ENCODE measurements at regions not wholly inside any gene's neighbourhood (a gene's known extent, or its start where the extent isn't known, plus 50 kb on each side); places are given as distances from the start of the nearest gene placed in this dataset.

DNA sequence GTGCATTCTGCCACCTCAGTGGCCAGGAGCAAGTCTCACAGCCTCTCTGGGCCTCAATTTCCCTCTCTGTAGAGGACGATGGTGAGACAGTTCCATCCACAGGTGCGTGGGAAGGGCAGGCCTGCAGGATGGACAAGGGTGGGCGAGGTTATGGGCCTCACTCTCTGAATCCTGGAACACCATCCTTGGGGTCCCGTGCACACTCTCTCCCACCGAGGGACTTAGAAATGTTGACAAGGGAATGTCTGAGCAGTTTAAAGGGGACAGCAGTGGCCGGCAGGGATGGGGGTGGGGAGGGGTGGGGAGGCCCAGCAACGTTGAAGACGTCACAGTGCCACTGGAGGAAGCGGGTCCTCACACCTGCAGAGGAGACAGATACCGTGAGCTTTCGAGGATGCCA, 111.5 kb downstream of the FOXL3 start:
- peaks cover 15% of the 10 kb centered on the region for H3K27me3 ChIP-seq (ENCODE audit: control insufficient read depth, extremely low read depth, insufficient read depth, low read length)
- TF ChIP-seq EZH2 (IDR thresholded peaks at IDR 0.05; ENCODE audit: low read length): no peak
- TF ChIP-seq, protein P1, sequence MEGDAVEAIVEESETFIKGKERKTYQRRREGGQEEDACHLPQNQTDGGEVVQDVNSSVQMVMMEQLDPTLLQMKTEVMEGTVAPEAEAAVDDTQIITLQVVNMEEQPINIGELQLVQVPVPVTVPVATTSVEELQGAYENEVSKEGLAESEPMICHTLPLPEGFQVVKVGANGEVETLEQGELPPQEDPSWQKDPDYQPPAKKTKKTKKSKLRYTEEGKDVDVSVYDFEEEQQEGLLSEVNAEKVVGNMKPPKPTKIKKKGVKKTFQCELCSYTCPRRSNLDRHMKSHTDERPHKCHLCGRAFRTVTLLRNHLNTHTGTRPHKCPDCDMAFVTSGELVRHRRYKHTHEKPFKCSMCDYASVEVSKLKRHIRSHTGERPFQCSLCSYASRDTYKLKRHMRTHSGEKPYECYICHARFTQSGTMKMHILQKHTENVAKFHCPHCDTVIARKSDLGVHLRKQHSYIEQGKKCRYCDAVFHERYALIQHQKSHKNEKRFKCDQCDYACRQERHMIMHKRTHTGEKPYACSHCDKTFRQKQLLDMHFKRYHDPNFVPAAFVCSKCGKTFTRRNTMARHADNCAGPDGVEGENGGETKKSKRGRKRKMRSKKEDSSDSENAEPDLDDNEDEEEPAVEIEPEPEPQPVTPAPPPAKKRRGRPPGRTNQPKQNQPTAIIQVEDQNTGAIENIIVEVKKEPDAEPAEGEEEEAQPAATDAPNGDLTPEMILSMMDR (optimal IDR thresholded peaks at IDR 0.05 in 1 of 3, IDR thresholded peaks at IDR 0.05 in 1 of 3, conservative IDR thresholded peaks at IDR 0.05 in 1 of 3; ENCODE audit: extremely low read depth in 1 of 3, insufficient read depth in 2 of 3, low read length in 3 of 3): no peak
- H3K9ac ChIP-seq (ENCODE audit: control insufficient read depth, extremely low read depth, insufficient read depth, low read length): no peak overlapping the region
- no peaks in the 10 kb centered on the region for H3K36me3 ChIP-seq (ENCODE audit: control insufficient read depth in 2 of 2, extremely low read depth in 1 of 2, insufficient read depth in 2 of 2, low read length in 2 of 2)
- peaks cover 9% of the 10 kb centered on the region for H3K9me3 ChIP-seq (ENCODE audit: control insufficient read depth, low read depth, low read length)
- H3K4me1 ChIP-seq (ENCODE audit: control insufficient read depth, extremely low read depth, insufficient read depth, low read length): no peaks in the 10 kb centered on the region
- H3K79me2 ChIP-seq (ENCODE audit: control insufficient read depth, insufficient read depth, low read length): no peaks in the 10 kb centered on the region
- H2AFZ ChIP-seq (ENCODE audit: control insufficient read depth, low read length): no peak overlapping the region
- dilution Hi-C loops (cut with MboI; ENCODE audit: extremely low pct_ligation_motif_present, low sequenced_read_pairs): no loop called here
- DNase-seq (ENCODE audit: low read depth, low spot score): no peak
- no peak overlapping the region for H3K4me2 ChIP-seq (ENCODE audit: control insufficient read depth, extremely low read depth, insufficient read depth, low read depth, low read length)
- no peak overlapping the region for H3K4me3 ChIP-seq (ENCODE audit: control insufficient read depth in 2 of 3, extremely low read depth in 1 of 3, insufficient read depth in 2 of 3, low read depth in 1 of 3, low read length in 3 of 3)
- FAIRE-seq: no peak
- H3K27ac ChIP-seq (ENCODE audit: control insufficient read depth, insufficient read depth, low read length): no peak overlapping the region
- no peaks in the 10 kb centered on the region for H4K20me1 ChIP-seq (ENCODE audit: control insufficient read depth, extremely low read depth, insufficient read depth, low read length)
- no peaks in the 10 kb centered on the region for H3K9me1 ChIP-seq (ENCODE audit: control insufficient read depth, extremely low read depth, insufficient read depth, low read length)

DNA sequence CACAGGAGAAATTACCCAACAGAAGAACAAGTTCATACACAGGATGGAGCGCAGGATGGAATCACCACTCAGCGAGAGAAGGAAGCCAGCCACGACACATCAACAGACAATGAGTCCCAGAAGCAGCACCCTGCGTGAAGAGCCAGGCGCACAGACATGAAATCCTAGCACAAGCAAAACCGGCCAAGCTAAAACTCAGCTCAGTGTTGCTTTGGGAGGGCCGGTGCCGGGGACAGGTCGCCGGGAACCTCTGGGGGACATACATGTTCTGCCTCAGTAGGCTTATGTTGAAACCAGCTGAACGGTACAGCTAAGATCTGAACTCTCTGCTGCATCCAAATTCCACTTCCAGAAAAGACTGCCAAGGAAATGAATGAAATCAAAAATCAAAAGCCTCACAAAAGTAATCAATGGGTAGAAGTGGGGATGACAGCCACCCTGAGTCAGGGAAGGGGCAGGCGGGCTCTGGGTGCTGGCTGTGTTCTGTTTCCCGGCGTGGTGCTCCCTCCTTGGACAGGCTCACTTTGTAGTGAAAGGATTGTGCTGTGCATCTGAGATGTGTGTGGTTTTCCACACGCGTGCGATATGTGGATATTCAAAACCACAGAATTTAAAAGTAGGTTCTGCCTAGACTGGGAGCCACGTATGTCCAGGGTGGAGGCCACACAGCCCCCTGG, 114.7 kb downstream of the PDGFA start:
- no peaks in the 10 kb centered on the region for H3K9me1 ChIP-seq (ENCODE audit: control insufficient read depth, extremely low read depth, insufficient read depth, low read length)
- no peaks in the 10 kb centered on the region for H3K79me2 ChIP-seq (ENCODE audit: control insufficient read depth, insufficient read depth, low read length)
- FAIRE-seq: no peak
- H3K4me3 ChIP-seq (ENCODE audit: control insufficient read depth in 2 of 3, extremely low read depth in 1 of 3, insufficient read depth in 2 of 3, low read depth in 1 of 3, low read length in 3 of 3): no peak overlapping the region
- no peak overlapping the region for H2AFZ ChIP-seq (ENCODE audit: control insufficient read depth, low read length)
- H3K27me3 ChIP-seq (ENCODE audit: control insufficient read depth, extremely low read depth, insufficient read depth, low read length): peaks cover 15% of the 10 kb centered on the region
- no peaks in the 10 kb centered on the region for H4K20me1 ChIP-seq (ENCODE audit: control insufficient read depth, extremely low read depth, insufficient read depth, low read length)
- H3K4me2 ChIP-seq (ENCODE audit: control insufficient read depth, extremely low read depth, insufficient read depth, low read depth, low read length): no peak overlapping the region
- no peaks in the 10 kb centered on the region for H3K4me1 ChIP-seq (ENCODE audit: control insufficient read depth, extremely low read depth, insufficient read depth, low read length)
- H3K9ac ChIP-seq (ENCODE audit: control insufficient read depth, extremely low read depth, insufficient read depth, low read length): no peak overlapping the region
- DNase-seq (ENCODE audit: low read depth, low spot score): no peak
- no peaks in the 10 kb centered on the region for H3K9me3 ChIP-seq (ENCODE audit: control insufficient read depth, low read depth, low read length)
- no peaks in the 10 kb centered on the region for H3K36me3 ChIP-seq (ENCODE audit: control insufficient read depth in 2 of 2, extremely low read depth in 1 of 2, insufficient read depth in 2 of 2, low read length in 2 of 2)
- dilution Hi-C loops (cut with MboI; ENCODE audit: extremely low pct_ligation_motif_present, low sequenced_read_pairs): no loop called here
- H3K27ac ChIP-seq (ENCODE audit: control insufficient read depth, insufficient read depth, low read length): no peak overlapping the region
- TF ChIP-seq EZH2 (IDR thresholded peaks at IDR 0.05; ENCODE audit: low read length): no peak
- TF ChIP-seq, protein P1 (optimal IDR thresholded peaks at IDR 0.05 in 1 of 3, IDR thresholded peaks at IDR 0.05 in 1 of 3, conservative IDR thresholded peaks at IDR 0.05 in 1 of 3; ENCODE audit: extremely low read depth in 1 of 3, insufficient read depth in 2 of 3, low read length in 3 of 3): no peak

Data from keratinocyte (primary cell).